Ishikawa (cell line): ENCODE measurements at regions not wholly inside any gene's neighbourhood (a gene's known extent, or its start where the extent isn't known, plus 50 kb on each side); places are given as distances from the start of the nearest gene placed in this dataset.

ENCODE experiments used
- CEBPB ChIP-seq: IDR thresholded peaks from 2 replicates; pipeline ENCODE4 v1.6.1; 2012
- CREB1 ChIP-seq: IDR thresholded peaks from 2 replicates; pipeline ENCODE4 v1.6.1; 2012; ENCODE audit warnings: low read depth
- EGR1 ChIP-seq: IDR thresholded peaks from 2 replicates; pipeline ENCODE4 v1.6.1; 2012
- EP300 ChIP-seq: IDR thresholded peaks from 2 replicates; pipeline ENCODE4 v1.6.1; 2012; ENCODE audit warnings: borderline replicate concordance
- FOXM1 ChIP-seq: IDR thresholded peaks from 2 replicates; pipeline ENCODE4 v1.6.1; 2012; ENCODE audit warnings: low read depth, borderline replicate concordance
- MAX ChIP-seq: IDR thresholded peaks from 2 replicates; pipeline ENCODE4 v1.6.1; 2012
- NFIC ChIP-seq: IDR thresholded peaks from 2 replicates; pipeline ENCODE4 v1.6.1; 2012
- RAD21 ChIP-seq: IDR thresholded peaks from 2 replicates; pipeline ENCODE4 v1.6.1; 2012; ENCODE audit warnings: low read depth
- REST ChIP-seq: IDR thresholded peaks from 2 replicates; pipeline ENCODE4 v1.6.1; 2012; ENCODE audit warnings: low read depth, mild to moderate bottlenecking
- TAF1 ChIP-seq: IDR thresholded peaks from 2 replicates; pipeline ENCODE4 v1.6.1; 2012; ENCODE audit warnings: low read depth, mild to moderate bottlenecking
- TCF12 ChIP-seq: IDR thresholded peaks from 2 replicates; pipeline ENCODE4 v1.6.1; 2012; ENCODE audit warnings: low read depth
- TEAD4 ChIP-seq: IDR thresholded peaks from 2 replicates; pipeline ENCODE4 v1.6.1; 2012
- USF1 ChIP-seq: IDR thresholded peaks from 2 replicates; pipeline ENCODE4 v1.6.1; 2012
- YY1 ChIP-seq: IDR thresholded peaks from 2 replicates; pipeline ENCODE4 v1.6.1; 2012; ENCODE audit warnings: low read depth
- ZBTB7A ChIP-seq: IDR thresholded peaks from 2 replicates; pipeline ENCODE4 v1.6.1; 2012; ENCODE audit warnings: low read depth

GRCh38 chr2:144615866-144616565, 96.1 kb upstream of the ZEB2 start:
- no peak for TF ChIP-seq EGR1
- TF ChIP-seq TAF1, result no peak
- TF ChIP-seq EP300, result no peak
- TF ChIP-seq USF1, result no peak
- no peak for TF ChIP-seq NFIC
- no peak for TF ChIP-seq REST
- no peak for TF ChIP-seq MAX
- no peak for TF ChIP-seq ZBTB7A
- TF ChIP-seq YY1, result no peak
- TF ChIP-seq FOXM1, result no peak
- TF ChIP-seq CREB1, result no peak
- no peak for TF ChIP-seq TCF12
- no peak for TF ChIP-seq CEBPB
- no peak for TF ChIP-seq TEAD4

GRCh38 chr2:144607891-144608521, 88.1 kb upstream of the ZEB2 start:
- no peak for TF ChIP-seq NFIC
- TF ChIP-seq REST, result no peak
- TF ChIP-seq MAX, result no peak
- TF ChIP-seq RAD21, result no peak
- no peak for TF ChIP-seq TEAD4
- no peak for TF ChIP-seq EP300
- no peak for TF ChIP-seq CEBPB
- TF ChIP-seq ZBTB7A, result no peak
- TF ChIP-seq CREB1, result no peak
- no peak for TF ChIP-seq USF1
- no peak for TF ChIP-seq TCF12
- TF ChIP-seq FOXM1, result no peak
- no peak for TF ChIP-seq EGR1
- TF ChIP-seq TAF1, result no peak
- TF ChIP-seq YY1, result no peak

- TF ChIP-seq ZBTB7A (no peak), EP300 (no peak), REST (no peak), MAX (no peak), EGR1 (no peak), RAD21 (no peak), USF1 (no peak), CREB1 (no peak), FOXM1 (no peak), TCF12 (no peak), TAF1 (no peak), NFIC (no peak), CEBPB (no peak), TEAD4 (no peak), YY1 (no peak)
These were observed 87.2 kb upstream of the ZEB2 start for GRCh38 chr2:144607099-144607498.
